HG02870 (cell line): ENCODE measurements at regions not wholly inside any gene's neighbourhood (a gene's known extent, or its start where the extent isn't known, plus 50 kb on each side); places are given as distances from the start of the nearest gene placed in this dataset.

Source experiments
- ATAC-seq: cut with Tn5 transposase; IDR thresholded peaks from one replicate; pipeline ENCODE4 v1.9.1; 2021; ENCODE audit warnings: mild to moderate bottlenecking, moderate library complexity; ENCODE audit not compliant: unreplicated experiment

GRCh38 chr4:14277505-14277904 lies 650.0 kb upstream of the BOD1L1 start:
- ATAC-seq, result no peak

- no peak for ATAC-seq
Observed at GRCh38 chr4:14280567-14280966, 653.0 kb upstream of the BOD1L1 start.

DNA sequence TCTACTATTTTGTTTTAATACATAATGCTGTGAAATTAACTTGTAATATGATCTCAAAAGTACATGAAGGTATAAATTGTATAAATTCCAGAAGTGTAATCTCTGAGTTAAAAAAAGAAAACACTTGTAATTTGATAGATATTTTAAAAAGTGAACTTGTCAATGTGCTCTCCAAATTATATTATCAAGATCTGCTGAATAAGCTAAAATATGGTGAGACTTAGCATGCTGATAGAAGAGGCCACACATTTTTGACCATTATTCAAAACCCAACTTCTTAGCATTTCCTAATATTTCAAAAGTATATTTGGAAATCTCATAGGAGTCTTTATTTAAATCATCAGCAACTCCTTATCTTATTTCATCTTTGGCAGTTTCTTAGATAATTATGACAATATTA lies 657.1 kb upstream of the BOD1L1 start:
- ATAC-seq, result no peak

- ATAC-seq, result no peak
Observed at GRCh38 chr4:14289708-14290107, 662.2 kb upstream of the BOD1L1 start.

- ATAC-seq, result no peak
Observed at GRCh38 chr4:14293582-14293981, 666.1 kb upstream of the BOD1L1 start.

GRCh38 chr4:14294611-14295010 lies 667.1 kb upstream of the BOD1L1 start:
- no peak for ATAC-seq

DNA sequence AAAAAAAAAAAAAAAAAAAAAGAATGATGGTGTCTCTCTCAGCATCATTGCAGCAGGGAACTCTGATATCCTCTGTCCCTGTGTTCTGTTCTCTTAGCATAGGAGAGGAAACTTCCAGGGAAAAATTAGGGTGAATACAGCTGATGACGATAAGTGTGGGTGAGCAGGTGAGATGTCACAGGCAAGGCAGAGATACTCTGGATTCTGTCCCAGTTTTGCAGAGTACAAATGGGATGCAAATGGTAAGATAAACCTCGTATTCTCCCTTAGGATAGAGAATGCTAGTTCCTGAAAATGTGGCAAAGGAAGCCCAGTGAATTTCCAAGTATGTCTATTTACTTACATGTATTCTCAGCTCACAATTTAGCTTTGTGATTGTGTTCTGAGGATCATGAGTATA lies 671.6 kb upstream of the BOD1L1 start:
- ATAC-seq, result no peak

DNA sequence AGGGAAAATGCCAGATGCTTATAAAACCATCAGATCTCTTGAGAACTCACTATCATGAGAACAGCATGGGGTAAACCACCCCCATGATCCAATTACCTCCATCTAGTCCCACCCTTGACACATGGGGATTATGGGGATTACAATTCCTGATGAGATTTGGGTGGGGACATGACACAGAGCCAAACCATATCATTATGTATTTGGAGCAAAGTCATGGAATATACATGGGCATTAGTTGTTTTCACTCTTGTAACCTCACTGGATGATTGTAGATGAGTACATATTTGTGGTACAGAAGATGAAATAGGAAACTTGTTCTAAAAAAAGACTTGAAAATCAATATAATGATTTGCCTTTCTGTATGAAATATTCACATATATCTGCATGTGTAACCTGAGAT lies 674.5 kb upstream of the BOD1L1 start:
- ATAC-seq, result no peak

- ATAC-seq, result no peak
Observed at GRCh38 chr4:14303856-14304255, 676.3 kb upstream of the BOD1L1 start.

DNA sequence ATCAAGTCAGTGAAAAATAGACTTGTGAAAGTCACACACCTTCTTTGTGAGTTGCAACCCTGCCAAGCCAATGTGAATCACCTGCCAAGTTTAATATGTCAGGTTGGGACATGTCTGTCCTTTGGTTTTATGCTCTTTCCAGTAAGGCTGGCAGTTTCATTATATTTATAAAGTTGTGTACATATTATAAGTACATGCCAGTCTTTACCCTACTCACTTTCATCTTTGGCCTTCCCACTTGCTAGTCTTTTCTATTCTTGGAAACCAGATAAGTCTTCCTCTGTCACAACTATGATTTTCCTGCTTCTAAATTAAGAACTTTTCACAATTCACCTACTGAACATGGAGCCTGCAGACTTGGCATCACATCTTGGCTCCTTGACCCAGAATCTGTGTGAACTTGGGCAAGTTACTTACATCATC lies 680.7 kb upstream of the BOD1L1 start:
- no peak for ATAC-seq

- no peak for ATAC-seq
Observed at GRCh38 chr4:14309431-14309830, 681.9 kb upstream of the BOD1L1 start.

DNA sequence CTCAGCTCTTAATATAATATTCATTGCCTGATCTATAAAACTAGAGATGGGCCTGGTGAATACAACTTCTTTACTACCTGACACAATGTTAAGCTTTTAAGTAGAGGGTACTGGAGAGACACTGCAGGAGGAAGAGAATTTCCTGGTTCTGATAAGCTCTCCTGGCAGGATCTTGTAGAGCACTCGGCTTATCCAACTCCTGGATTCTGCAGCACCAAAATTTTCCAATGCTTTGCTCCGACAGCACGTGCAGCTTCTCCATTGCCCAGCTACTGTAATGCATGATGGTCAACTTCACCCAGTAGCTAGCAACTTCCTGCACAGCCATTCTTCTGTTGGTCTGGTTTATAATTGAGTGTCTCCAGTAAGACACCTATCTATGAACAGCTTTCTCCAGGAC lies 686.2 kb upstream of the BOD1L1 start:
- ATAC-seq, result no peak

DNA sequence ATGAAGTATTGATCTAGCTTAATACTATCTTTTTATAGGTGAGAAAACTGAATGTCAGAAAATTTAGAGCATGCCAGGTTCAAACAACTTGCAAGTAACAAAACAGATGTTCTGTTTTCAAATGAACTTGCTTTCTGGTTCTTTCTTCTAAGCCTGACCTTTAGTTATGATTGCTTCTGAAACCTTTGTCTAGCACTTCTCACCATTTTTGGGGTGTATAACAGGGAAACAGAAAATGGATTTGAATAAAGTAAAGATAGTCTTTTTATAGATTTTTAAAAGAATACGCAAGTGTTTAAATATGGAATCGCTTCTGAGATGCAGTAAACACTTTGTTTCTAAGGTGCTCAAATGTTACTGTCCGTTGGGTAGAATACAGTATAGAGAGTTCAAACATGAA lies 687.2 kb upstream of the CPEB2 start:
- no peak for ATAC-seq

- no peak for ATAC-seq
Observed at GRCh38 chr4:14317351-14317750, 684.9 kb upstream of the CPEB2 start.

DNA sequence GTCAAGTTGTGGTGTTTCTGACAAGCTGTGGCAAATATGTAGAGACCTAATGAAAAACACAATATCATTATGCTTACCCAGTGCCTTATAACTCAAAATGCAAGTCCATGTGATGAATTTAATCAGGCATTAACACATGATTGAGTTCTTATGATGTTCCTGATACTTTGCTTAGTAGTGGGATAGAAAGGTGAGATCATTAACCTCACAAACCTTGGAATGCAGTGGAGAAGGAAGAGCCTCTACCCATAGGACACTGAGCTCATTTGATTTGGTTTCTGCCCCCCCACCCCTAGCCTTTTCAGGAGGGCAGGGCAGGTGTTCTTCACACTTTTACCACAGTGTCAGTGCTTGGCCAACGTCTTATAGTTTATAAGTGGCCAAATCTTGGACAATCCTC lies 683.6 kb upstream of the CPEB2 start:
- ATAC-seq, result no peak

GRCh38 chr4:14321723-14322122 lies 680.6 kb upstream of the CPEB2 start:
- ATAC-seq, result no peak

- no peak for ATAC-seq
Observed at GRCh38 chr4:14323191-14323590, 679.1 kb upstream of the CPEB2 start.

GRCh38 chr4:14329228-14329627 lies 673.1 kb upstream of the CPEB2 start:
- no peak for ATAC-seq

GRCh38 chr4:14333616-14334015 lies 668.7 kb upstream of the CPEB2 start:
- ATAC-seq, result no peak

- no peak for ATAC-seq
Observed at GRCh38 chr4:14334166-14334565, 668.1 kb upstream of the CPEB2 start.

- no peak for ATAC-seq
Observed at GRCh38 chr4:14335872-14336271, 666.4 kb upstream of the CPEB2 start.

- no peak for ATAC-seq
Observed at GRCh38 chr4:14336656-14337055, 665.6 kb upstream of the CPEB2 start.

DNA sequence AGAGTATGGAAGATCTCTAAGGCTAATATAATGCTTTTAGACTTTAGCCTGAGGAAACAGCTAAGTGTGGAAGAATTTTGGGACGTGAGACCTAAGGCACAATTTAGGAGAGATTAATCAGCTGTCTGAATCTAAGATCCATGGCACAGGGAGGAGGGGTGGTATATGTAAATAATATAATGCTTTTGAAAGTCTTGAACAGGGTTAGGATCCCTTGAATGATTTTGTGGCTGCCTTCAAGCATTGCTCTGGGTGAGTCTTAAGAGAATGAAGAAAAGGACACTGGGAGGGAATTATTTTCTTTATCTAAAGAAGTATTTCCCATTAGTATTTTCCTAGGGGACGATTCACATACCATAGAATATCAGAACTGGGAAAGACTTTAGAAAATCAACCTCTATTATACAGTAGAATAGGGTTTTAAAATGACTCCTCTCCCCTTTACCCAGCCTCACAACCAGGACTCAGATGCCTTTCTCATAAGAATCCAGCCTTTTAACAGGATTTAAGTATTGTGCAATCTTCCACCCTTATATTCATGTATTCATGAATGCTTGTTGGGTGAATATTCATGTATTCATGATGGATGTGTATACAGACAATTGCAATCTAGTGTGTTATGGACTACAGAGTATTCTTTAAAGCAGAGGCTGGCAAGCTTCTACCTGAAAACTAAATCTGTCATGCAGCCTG lies 664.2 kb upstream of the CPEB2 start:
- no peak for ATAC-seq
